ENCODE measurements at regions not wholly inside any gene's neighbourhood (a gene's known extent, or its start where the extent isn't known, plus 50 kb on each side); places are given as distances from the start of the nearest gene placed in this dataset.
"Not testable (repeated sequence)": the region's sequence is repeated elsewhere in the genome, so short reads cannot be mapped to it uniquely, and the experiment has no call there.

- not testable (repeated sequence) for TF ChIP-seq USF2, CEBPB (IDR thresholded peaks at IDR 0.05; ENCODE audit: low read depth, low read length)
Measured at GRCh38 chr2:90019908-90020307, 1328.4 kb downstream of the RPIA start.
